ENCODE measurements at regions not wholly inside any gene's neighbourhood (a gene's known extent, or its start where the extent isn't known, plus 50 kb on each side); places are given as distances from the start of the nearest gene placed in this dataset.
A peak's percentile ranks its signal among the peaks of the same experiment; 100 is the strongest.

- Histone ChIP-seq H3K79me2 (replicated peaks; ENCODE audit: insufficient read depth, low read length) (no peaks in the 10 kb centered on the region), H3F3A (ENCODE audit: insufficient read depth, low read length, poor library complexity, severe bottlenecking) (no peaks in the 10 kb centered on the region), H3K27ac (ENCODE audit: low read length) (no peak overlapping the region), H4K20me1 (ENCODE audit: insufficient read depth) (no peaks in the 10 kb centered on the region), H2AFZ (ENCODE audit: low read depth, low read length) (no peak overlapping the region), H3K4me2 (ENCODE audit: low read length) (no peak overlapping the region), H3K9ac (ENCODE audit: low read length) (no peak overlapping the region), H3K9me3 (ENCODE audit: low read length) (no peaks in the 10 kb centered on the region), H3K4me3 (ENCODE audit: low read length) (no peak overlapping the region), H3K27me3 (ENCODE audit: insufficient read depth, low read depth, low read length) (no peaks in the 10 kb centered on the region), H3K36me3 (ENCODE audit: insufficient read depth, low read length) (no peaks in the 10 kb centered on the region), H3K9me2 (ENCODE audit: insufficient read depth, low read length) (no peaks in the 10 kb centered on the region)
- no peak for TF ChIP-seq TAF1 (IDR thresholded peaks at IDR 0.05; ENCODE audit: low read depth)
- no peak for TF ChIP-seq CTCF (IDR thresholded peaks at IDR 0.05; ENCODE audit: poor library complexity, severe bottlenecking)
These were observed 146.8 kb downstream of the GJA1 start for GRCh38 chr6:121582262-121582661.

GRCh38 chr6:121584586-121585369 lies 149.3 kb downstream of the GJA1 start:
- H4K20me1 ChIP-seq (ENCODE audit: insufficient read depth) = no peaks in the 10 kb centered on the region
- H3K4me2 ChIP-seq (ENCODE audit: low read length) = peak overlapping the region; percentile 43
- H3K36me3 ChIP-seq (ENCODE audit: insufficient read depth, low read length) = no peaks in the 10 kb centered on the region
- TF ChIP-seq POLR2AphosphoS5 (IDR thresholded peaks at IDR 0.05) = no peak
- no peak for TF ChIP-seq CTCF (IDR thresholded peaks at IDR 0.05; ENCODE audit: poor library complexity, severe bottlenecking)
- TF ChIP-seq RAD21 (conservative IDR thresholded peaks at IDR 0.05) = no peak
- TF ChIP-seq EZH2 (IDR thresholded peaks at IDR 0.05; ENCODE audit: borderline replicate concordance, insufficient read depth, low read length, poor library complexity, severe bottlenecking) = no peak
- no peak for TF ChIP-seq EP300 (conservative IDR thresholded peaks at IDR 0.05; ENCODE audit: poor library complexity, severe bottlenecking)
- no peak for TF ChIP-seq REST (IDR thresholded peaks at IDR 0.05; ENCODE audit: borderline replicate concordance)
- no peak for TF ChIP-seq SMC3 (conservative IDR thresholded peaks at IDR 0.05; ENCODE audit: poor library complexity)
- no peak for TF ChIP-seq MXI1 (conservative IDR thresholded peaks at IDR 0.05; ENCODE audit: poor library complexity, severe bottlenecking)
- no peak for TF ChIP-seq TAF1 (IDR thresholded peaks at IDR 0.05; ENCODE audit: low read depth)
- no peak overlapping the region for H2AFZ ChIP-seq (ENCODE audit: low read depth, low read length)
- no peaks in the 10 kb centered on the region for H3F3A ChIP-seq (ENCODE audit: insufficient read depth, low read length, poor library complexity, severe bottlenecking)
- no peaks in the 10 kb centered on the region for H3K27me3 ChIP-seq (ENCODE audit: insufficient read depth, low read depth, low read length)
- no peaks in the 10 kb centered on the region for H3K79me2 ChIP-seq (replicated peaks; ENCODE audit: insufficient read depth, low read length)
- no peaks in the 10 kb centered on the region for H3K9me3 ChIP-seq (ENCODE audit: low read length)
- H3K9ac ChIP-seq (ENCODE audit: low read length) = no peak overlapping the region
- peak overlapping the region; percentile 29 for H3K27ac ChIP-seq (ENCODE audit: low read length)
- H3K4me3 ChIP-seq (ENCODE audit: low read length) = peak overlapping the region; percentile 4
- no peaks in the 10 kb centered on the region for H3K9me2 ChIP-seq (ENCODE audit: insufficient read depth, low read length)
